ENCODE measurements at regions not wholly inside any gene's neighbourhood (a gene's known extent, or its start where the extent isn't known, plus 50 kb on each side); places are given as distances from the start of the nearest gene placed in this dataset.

DNA sequence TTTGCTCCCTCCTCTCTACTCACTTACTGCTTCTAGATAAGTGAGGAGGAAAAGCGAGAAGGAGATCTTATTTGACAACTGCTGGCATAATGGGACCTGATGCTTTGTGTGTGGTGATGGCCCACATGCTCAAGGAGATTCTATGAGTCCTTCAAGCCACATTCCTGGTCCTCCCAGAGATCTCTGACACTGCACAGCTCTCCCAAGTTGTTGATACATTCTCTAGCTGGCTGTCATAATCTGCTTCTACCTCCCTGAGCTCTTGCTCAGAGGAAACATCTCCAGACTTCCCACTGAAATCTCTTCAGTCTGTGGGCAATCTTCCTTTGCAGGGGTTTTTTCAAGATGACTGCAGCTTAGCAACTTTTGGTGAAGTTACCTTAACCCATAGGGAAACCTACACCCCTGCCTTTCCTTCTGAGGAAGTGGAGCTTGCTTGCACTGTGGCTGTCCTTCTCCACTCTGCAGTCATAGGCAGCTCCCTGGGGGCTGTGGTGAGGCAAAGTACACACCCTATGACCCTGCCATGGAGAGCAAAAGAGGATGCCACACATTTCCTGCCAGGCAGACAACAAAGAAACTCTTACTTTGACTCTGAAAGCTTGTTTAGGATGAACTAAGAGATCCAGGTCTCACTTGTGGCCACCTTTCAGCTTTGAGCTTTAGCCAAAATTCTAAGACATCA is 163.8 kb downstream of the TMEM38B start:
- Histone ChIP-seq H3K36me3 (no peaks in the 10 kb centered on the region), H3K4me1 (no peaks in the 10 kb centered on the region), H2AFZ (replicated peaks) (no peak overlapping the region), H3K4me2 (no peak overlapping the region), H3K9ac (no peak overlapping the region), H3K27ac (no peak overlapping the region), H3K4me3 (no peak overlapping the region), H4K20me1 (ENCODE audit: low read depth) (no peaks in the 10 kb centered on the region), H3K27me3 (no peaks in the 10 kb centered on the region), H3K79me2 (ENCODE audit: low read depth) (no peaks in the 10 kb centered on the region), H3K9me3 (ENCODE audit: low read depth) (no peaks in the 10 kb centered on the region), H3F3A (ENCODE audit: low read depth) (no peaks in the 10 kb centered on the region)
- no peaks in the 10 kb centered on the region for H3K4me1 Mint-ChIP-seq
- H3K27me3 Mint-ChIP-seq (ENCODE audit: insufficient read depth, low read depth), result no peaks in the 10 kb centered on the region
- no peak for TF ChIP-seq EZH2phosphoT487 (IDR thresholded peaks at IDR 0.05)
- TF ChIP-seq, protein P1, sequence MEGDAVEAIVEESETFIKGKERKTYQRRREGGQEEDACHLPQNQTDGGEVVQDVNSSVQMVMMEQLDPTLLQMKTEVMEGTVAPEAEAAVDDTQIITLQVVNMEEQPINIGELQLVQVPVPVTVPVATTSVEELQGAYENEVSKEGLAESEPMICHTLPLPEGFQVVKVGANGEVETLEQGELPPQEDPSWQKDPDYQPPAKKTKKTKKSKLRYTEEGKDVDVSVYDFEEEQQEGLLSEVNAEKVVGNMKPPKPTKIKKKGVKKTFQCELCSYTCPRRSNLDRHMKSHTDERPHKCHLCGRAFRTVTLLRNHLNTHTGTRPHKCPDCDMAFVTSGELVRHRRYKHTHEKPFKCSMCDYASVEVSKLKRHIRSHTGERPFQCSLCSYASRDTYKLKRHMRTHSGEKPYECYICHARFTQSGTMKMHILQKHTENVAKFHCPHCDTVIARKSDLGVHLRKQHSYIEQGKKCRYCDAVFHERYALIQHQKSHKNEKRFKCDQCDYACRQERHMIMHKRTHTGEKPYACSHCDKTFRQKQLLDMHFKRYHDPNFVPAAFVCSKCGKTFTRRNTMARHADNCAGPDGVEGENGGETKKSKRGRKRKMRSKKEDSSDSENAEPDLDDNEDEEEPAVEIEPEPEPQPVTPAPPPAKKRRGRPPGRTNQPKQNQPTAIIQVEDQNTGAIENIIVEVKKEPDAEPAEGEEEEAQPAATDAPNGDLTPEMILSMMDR (IDR thresholded peaks at IDR 0.05), result no peak
- no peak for TF ChIP-seq EZH2 (IDR thresholded peaks at IDR 0.05)
- H3K27ac Mint-ChIP-seq, result no peak overlapping the region
- no peak overlapping the region for H3K4me3 Mint-ChIP-seq
- DNase-seq (ENCODE audit: low spot score), result no peak
- H3K36me3 Mint-ChIP-seq, result no peaks in the 10 kb centered on the region
- H3K9me3 Mint-ChIP-seq, result no peaks in the 10 kb centered on the region

DNA sequence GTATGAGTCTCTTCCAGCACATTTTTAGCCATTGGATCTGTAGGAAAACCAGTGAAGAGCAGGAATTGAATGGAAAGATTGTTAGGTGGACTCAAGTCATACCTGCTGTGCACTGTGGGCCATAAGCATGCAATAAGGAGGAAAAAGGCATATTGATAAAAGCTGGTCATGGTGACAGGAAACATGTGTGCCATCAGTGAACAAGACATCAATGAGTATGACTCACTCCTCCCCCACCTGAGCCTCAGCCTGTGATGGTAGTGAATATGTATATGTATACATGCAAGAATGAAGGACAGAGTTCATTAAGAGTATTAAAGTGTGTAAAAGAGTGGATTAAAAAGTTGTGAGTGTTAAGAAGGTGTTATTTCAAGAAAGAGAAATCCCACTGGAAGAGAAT is 164.5 kb downstream of the TMEM38B start:
- Histone ChIP-seq H3K9me3 (ENCODE audit: low read depth) (no peaks in the 10 kb centered on the region), H3K9ac (no peak overlapping the region), H3F3A (ENCODE audit: low read depth) (no peaks in the 10 kb centered on the region), H3K4me1 (no peaks in the 10 kb centered on the region), H3K4me3 (no peak overlapping the region), H3K27ac (no peak overlapping the region), H2AFZ (replicated peaks) (no peak overlapping the region), H3K36me3 (no peaks in the 10 kb centered on the region), H4K20me1 (ENCODE audit: low read depth) (no peaks in the 10 kb centered on the region), H3K4me2 (no peak overlapping the region), H3K79me2 (ENCODE audit: low read depth) (no peaks in the 10 kb centered on the region), H3K27me3 (no peaks in the 10 kb centered on the region)
- H3K9me3 Mint-ChIP-seq, result no peaks in the 10 kb centered on the region
- H3K27ac Mint-ChIP-seq, result no peak overlapping the region
- no peak overlapping the region for H3K4me3 Mint-ChIP-seq
- no peak for TF ChIP-seq EZH2phosphoT487 (IDR thresholded peaks at IDR 0.05)
- TF ChIP-seq, protein P1 (IDR thresholded peaks at IDR 0.05), result no peak
- TF ChIP-seq EZH2 (IDR thresholded peaks at IDR 0.05), result no peak
- no peaks in the 10 kb centered on the region for H3K36me3 Mint-ChIP-seq
- H3K4me1 Mint-ChIP-seq, result no peaks in the 10 kb centered on the region
- no peak for DNase-seq (ENCODE audit: low spot score)
- H3K27me3 Mint-ChIP-seq (ENCODE audit: insufficient read depth, low read depth), result no peaks in the 10 kb centered on the region

DNA sequence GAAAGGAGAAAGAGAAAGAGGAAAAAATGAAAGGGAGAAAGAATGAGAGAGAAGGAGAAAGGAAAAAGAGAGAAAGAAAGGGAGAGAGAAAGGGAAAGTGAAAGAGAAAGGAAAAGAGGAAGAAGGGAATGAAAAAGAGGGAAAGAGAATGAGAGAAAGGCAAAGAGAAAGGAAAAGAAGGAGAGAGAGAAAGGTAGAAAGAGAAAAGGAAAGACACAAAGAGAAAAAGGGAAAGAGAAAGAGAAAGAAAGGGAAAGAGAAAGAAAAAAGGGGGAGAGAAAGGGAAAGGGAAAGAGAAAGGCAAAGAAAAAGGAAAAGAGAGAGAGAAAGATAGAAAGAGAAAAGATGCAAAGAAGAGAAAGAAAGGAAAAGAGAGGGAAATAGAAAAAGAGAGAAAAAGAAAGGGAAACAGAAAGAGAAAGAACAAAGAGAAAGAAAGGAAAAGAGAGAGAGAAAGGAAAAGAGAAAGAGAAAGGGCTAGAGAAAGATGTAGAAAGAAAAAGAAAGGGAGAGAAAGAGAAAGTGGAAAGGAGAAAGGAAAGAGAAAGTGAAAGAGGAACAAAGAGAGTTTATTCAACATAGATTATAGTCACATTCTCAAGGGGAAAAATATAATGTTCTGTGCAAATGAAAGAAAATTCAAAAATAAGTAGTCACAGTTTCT is 165.2 kb downstream of the TMEM38B start:
- H4K20me1 ChIP-seq (ENCODE audit: low read depth), result no peaks in the 10 kb centered on the region
- TF ChIP-seq EZH2phosphoT487 (IDR thresholded peaks at IDR 0.05), result no peak
- no peak for TF ChIP-seq EZH2 (IDR thresholded peaks at IDR 0.05)
- TF ChIP-seq, protein P1 (IDR thresholded peaks at IDR 0.05), result no peak
- no peaks in the 10 kb centered on the region for H3K4me1 Mint-ChIP-seq

More for the DNA sequence above, 165.2 kb downstream of the TMEM38B start:
- no peak overlapping the region for H3K4me3 ChIP-seq
- H3K36me3 Mint-ChIP-seq, result no peaks in the 10 kb centered on the region
- H3K27me3 Mint-ChIP-seq (ENCODE audit: insufficient read depth, low read depth), result no peaks in the 10 kb centered on the region
- no peaks in the 10 kb centered on the region for H3K9me3 Mint-ChIP-seq
- no peaks in the 10 kb centered on the region for H3F3A ChIP-seq (ENCODE audit: low read depth)
- H3K4me2 ChIP-seq, result no peak overlapping the region
- no peak overlapping the region for H3K27ac Mint-ChIP-seq
- no peak for DNase-seq (ENCODE audit: low spot score)
- no peaks in the 10 kb centered on the region for H3K79me2 ChIP-seq (ENCODE audit: low read depth)
- no peak overlapping the region for H3K27ac ChIP-seq
- H3K36me3 ChIP-seq, result no peaks in the 10 kb centered on the region
- H3K9ac ChIP-seq, result no peak overlapping the region
- no peaks in the 10 kb centered on the region for H3K27me3 ChIP-seq
- H3K9me3 ChIP-seq (ENCODE audit: low read depth), result no peaks in the 10 kb centered on the region
- no peaks in the 10 kb centered on the region for H3K4me1 ChIP-seq
- no peak overlapping the region for H2AFZ ChIP-seq (replicated peaks)
- no peak overlapping the region for H3K4me3 Mint-ChIP-seq

Data from neural progenitor cell (in vitro differentiated cells).